ENCODE measurements at regions not wholly inside any gene's neighbourhood (a gene's known extent, or its start where the extent isn't known, plus 50 kb on each side); places are given as distances from the start of the nearest gene placed in this dataset.
A peak's percentile ranks its signal among the peaks of the same experiment; 100 is the strongest.
"Not testable (repeated sequence)": the region's sequence is repeated elsewhere in the genome, so short reads cannot be mapped to it uniquely, and the experiment has no call there.

DNA sequence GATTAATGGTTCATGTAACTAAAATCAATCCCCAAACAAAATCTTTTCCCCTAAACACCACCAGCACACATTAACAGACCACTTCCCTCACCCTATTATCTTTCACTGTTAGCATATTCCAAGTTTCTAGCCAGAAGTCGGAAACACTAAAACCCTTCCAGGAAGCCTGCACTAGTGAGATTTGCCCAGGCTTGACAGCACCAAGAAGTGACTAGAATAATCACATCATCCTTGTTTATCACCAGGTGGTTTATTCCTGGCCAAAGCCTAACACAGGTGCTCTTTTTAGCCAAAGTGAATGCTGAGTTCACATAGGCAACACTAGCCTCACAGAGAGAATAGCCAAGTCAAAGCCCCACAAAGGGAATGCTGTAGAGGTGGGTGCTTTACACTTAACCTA lies 221.2 kb upstream of the HNRNPA3 start:
- H3K9me3 ChIP-seq (ENCODE audit: control insufficient read depth, low read length, poor library complexity, severe bottlenecking) = no peaks in the 10 kb centered on the region
- ATAC-seq (no peak), DNase-seq (no peak)
- H3K4me3 Mint-ChIP-seq = no peak overlapping the region
- no peak overlapping the region for H3K27ac Mint-ChIP-seq
- no peaks in the 10 kb centered on the region for H3K4me1 Mint-ChIP-seq
- H3K27me3 Mint-ChIP-seq = peaks cover 35% of the 10 kb centered on the region
- no peaks in the 10 kb centered on the region for H3K36me3 Mint-ChIP-seq (ENCODE audit: low read depth)

DNA sequence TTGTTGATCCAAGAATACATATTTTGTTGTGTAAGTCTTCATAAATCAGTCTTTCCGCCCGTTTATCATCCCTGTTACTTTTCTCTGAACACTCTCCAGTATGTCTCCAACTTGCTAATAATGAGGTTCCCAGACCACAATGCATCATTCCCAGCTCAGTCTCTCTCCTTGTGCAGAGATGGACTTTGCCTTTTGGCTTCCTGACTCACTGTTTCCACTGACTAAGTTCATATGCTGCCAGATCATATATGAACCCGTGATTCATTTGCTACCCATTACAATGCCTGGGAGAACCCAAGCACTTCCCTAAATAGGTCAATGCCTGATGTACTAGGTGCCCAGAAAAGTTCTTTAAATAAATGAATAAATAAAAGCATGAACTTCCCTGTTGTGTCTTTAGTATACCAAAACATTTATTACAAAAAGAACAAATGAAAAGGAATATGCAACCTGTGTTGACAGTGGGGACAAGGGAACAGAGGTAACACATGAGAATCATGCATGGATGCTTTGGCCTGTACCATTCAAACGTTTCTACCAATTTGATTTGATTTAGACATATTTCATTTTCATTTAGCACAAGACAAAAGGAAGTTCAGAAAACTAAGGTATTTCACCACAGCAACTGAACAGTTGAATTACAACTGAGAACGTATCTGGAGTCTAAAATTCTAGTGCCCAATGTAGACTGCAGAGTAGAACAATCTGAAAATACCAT lies 215.4 kb upstream of the HNRNPA3 start:
- Mint-ChIP-seq H3K27me3 (peaks cover 10% of the 10 kb centered on the region), H3K4me1 (peaks cover 4% of the 10 kb centered on the region), H3K27ac (no peak overlapping the region), H3K36me3 (ENCODE audit: low read depth) (no peaks in the 10 kb centered on the region), H3K4me3 (no peak overlapping the region)
- no peaks in the 10 kb centered on the region for H3K9me3 ChIP-seq (ENCODE audit: control insufficient read depth, low read length, poor library complexity, severe bottlenecking)
- DNase-seq (no peak), ATAC-seq (no peak)

DNA sequence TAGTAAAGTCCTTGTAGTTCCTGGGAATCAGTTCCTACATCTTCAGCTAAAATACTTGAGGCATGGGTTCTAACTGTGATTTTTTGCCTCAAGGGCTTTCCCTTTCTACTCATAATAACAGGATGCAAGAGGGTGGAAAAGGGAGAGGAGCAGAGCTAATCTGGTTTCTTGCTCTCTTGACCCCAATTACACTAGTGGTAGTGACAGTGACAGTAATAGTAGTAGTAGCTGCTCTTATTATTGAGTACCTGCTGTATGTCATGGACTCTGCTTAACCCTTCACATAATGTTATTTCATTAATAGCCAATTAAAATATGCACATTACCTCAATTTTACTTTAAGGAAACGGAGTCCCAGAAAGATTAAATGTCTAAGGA lies 214.8 kb upstream of the HNRNPA3 start:
- Mint-ChIP-seq H3K27me3 (peaks cover 6% of the 10 kb centered on the region), H3K4me3 (no peak overlapping the region), H3K27ac (no peak overlapping the region), H3K4me1 (peaks cover 4% of the 10 kb centered on the region), H3K36me3 (ENCODE audit: low read depth) (no peaks in the 10 kb centered on the region)
- H3K9me3 ChIP-seq (ENCODE audit: control insufficient read depth, low read length, poor library complexity, severe bottlenecking) = no peaks in the 10 kb centered on the region
- no peak for DNase-seq
- ATAC-seq = no peak

DNA sequence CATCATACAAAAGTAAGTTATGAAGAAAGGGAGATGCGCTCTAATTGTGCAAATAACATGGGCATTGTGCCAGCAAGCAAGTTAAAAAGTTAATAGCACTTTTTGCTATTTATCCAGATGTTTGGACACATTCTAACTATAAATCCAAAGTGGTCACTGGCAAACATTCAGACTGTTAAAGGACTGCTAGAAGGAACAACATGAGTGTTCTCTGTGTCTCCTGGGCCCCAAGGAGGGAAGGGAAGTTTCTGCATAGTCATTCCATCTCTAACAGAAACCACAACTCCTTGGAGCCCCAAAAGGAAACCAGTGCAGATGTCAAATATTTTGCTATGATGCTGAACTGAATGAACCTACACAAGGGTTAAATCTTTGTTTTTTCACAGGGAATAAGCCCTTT lies 213.3 kb upstream of the HNRNPA3 start:
- H3K4me3 Mint-ChIP-seq = no peak overlapping the region
- H3K36me3 Mint-ChIP-seq (ENCODE audit: low read depth) = no peaks in the 10 kb centered on the region
- peaks cover 4% of the 10 kb centered on the region for H3K4me1 Mint-ChIP-seq
- ATAC-seq (no peak), DNase-seq (no peak)
- no peaks in the 10 kb centered on the region for H3K9me3 ChIP-seq (ENCODE audit: control insufficient read depth, low read length, poor library complexity, severe bottlenecking)
- H3K27me3 Mint-ChIP-seq = peaks cover 5% of the 10 kb centered on the region
- no peak overlapping the region for H3K27ac Mint-ChIP-seq

DNA sequence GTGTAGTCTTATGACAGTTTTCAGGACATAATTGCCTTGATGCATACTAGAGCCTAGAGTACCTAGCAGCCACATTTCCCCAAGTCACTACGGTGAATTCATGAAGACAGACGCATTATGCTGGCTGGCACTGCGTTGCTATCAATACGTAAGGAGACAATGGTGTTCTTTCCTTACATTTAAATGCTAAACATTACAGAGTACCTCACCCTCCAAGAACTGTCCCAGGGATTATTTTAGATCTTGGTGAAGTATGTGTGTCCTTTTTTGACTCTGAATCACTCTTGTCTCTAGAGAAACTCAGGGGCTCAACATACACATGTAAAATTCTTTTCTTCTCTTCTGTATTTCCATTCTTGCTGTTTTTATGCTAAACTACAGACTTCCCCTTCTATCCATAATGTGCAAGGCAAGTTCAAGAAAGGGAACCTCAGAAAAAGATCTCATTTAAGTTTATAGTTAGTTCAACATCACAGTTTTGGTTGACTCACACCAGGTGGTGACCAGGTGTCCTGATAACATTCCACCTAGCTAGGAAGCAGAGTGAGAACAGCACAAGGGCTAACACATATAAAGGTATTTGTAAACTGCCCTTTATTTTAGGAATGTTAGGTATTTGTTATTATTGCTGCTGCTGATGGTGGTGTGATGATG lies 212.4 kb upstream of the HNRNPA3 start:
- ATAC-seq (no peak), DNase-seq (no peak)
- Mint-ChIP-seq H3K4me3 (no peak overlapping the region), H3K27me3 (peaks cover 5% of the 10 kb centered on the region), H3K4me1 (peaks cover 4% of the 10 kb centered on the region), H3K27ac (no peak overlapping the region), H3K36me3 (ENCODE audit: low read depth) (no peaks in the 10 kb centered on the region)
- no peaks in the 10 kb centered on the region for H3K9me3 ChIP-seq (ENCODE audit: control insufficient read depth, low read length, poor library complexity, severe bottlenecking)

DNA sequence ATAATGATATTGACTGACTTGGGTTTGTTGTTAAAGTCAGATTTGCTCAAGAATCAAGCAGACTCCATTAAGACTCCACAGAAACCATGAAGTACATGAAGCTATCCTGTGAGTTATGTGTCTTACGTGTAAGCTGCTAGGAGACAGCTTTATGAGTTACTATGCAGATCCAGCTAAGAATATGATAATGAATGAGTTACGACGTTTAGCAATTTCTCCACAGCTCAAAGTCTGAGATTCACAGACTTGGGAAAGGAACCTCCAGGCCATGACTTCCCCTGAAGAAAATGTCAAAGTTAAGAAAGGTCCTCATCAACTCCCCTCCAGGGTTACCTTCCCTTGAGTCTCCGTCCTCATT lies 211.9 kb upstream of the HNRNPA3 start:
- Mint-ChIP-seq H3K27me3 (peaks cover 5% of the 10 kb centered on the region), H3K4me1 (peaks cover 4% of the 10 kb centered on the region), H3K4me3 (no peak overlapping the region), H3K36me3 (ENCODE audit: low read depth) (no peaks in the 10 kb centered on the region), H3K27ac (no peak overlapping the region)
- ATAC-seq (no peak), DNase-seq (no peak)
- no peaks in the 10 kb centered on the region for H3K9me3 ChIP-seq (ENCODE audit: control insufficient read depth, low read length, poor library complexity, severe bottlenecking)

DNA sequence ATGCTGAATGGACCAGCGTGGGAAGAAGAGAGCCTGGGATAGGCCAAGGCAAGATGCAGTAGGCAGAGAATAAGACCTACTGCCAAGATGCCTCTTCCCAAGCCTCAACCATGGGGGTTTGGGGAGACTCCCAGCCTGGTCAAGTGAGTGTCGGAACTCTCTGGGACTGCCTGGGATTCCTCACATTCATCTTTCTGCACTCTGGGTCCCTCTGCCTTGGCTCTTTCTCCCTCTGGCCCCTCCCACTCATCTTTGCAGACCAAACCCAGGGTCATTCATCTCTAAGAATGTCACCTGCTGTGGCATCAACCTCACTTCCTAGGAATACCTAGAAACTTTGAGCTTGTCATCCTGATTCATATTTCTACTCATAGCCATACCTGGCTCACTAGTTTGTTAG lies 211.3 kb upstream of the HNRNPA3 start:
- H3K9me3 ChIP-seq (ENCODE audit: control insufficient read depth, low read length, poor library complexity, severe bottlenecking) = no peaks in the 10 kb centered on the region
- ATAC-seq (no peak), DNase-seq (no peak)
- Mint-ChIP-seq H3K27ac (no peak overlapping the region), H3K4me1 (peaks cover 4% of the 10 kb centered on the region), H3K27me3 (peaks cover 5% of the 10 kb centered on the region), H3K36me3 (ENCODE audit: low read depth) (no peaks in the 10 kb centered on the region), H3K4me3 (no peak overlapping the region)

DNA sequence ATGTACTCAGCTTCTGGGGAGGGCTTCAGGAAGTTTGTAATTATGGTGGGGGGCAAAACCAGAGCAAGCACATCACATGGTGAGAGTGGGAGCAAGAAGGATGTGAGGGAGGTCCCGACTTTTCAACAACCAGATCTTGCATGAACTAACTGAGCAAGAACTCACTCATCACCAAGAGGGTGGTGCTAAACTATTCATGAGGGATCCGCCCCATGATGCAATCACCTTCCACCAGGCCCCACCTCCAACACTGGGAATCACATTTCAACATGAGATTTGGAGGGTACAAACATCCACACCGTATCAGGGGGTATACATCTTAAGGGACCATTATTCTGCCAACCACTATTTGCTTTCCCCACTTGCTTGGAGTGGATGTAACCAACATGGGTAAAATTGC lies 209.6 kb upstream of the HNRNPA3 start:
- no peaks in the 10 kb centered on the region for H3K4me1 Mint-ChIP-seq

DNA sequence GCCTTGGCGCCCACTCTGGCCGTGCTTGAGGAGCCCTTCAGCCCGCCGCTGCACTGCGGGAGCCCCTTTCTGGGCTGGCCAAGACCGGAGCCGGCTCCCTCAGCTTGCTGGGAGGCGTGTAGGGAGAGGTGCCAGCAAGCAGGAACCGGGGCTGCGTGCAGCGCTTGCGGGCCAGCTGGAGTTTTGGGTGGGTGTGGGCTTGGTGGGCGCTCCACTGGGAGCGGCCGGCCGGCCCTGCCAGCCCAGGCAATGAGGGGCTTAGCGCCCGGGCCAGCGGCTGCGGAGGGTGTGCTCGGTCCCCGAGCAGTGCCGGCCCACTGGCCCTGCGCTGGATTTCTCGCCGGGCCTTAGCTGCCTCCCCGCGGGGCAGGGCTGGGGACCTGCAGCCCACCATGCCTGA lies 204.9 kb upstream of the HNRNPA3 start:
- peaks cover 16% of the 10 kb centered on the region for H3K27me3 Mint-ChIP-seq
- not testable (repeated sequence) for ATAC-seq; H3K36me3 Mint-ChIP-seq (ENCODE audit: low read depth); H3K4me1 Mint-ChIP-seq; H3K9me3 ChIP-seq (ENCODE audit: control insufficient read depth, low read length, poor library complexity, severe bottlenecking); DNase-seq; H3K27ac Mint-ChIP-seq; H3K4me3 Mint-ChIP-seq

More for the DNA sequence above, 209.6 kb upstream of the HNRNPA3 start:
- H3K4me3 Mint-ChIP-seq = no peak overlapping the region
- H3K27me3 Mint-ChIP-seq = peaks cover 5% of the 10 kb centered on the region
- DNase-seq = no peak
- no peak overlapping the region for H3K27ac Mint-ChIP-seq
- no peaks in the 10 kb centered on the region for H3K9me3 ChIP-seq (ENCODE audit: control insufficient read depth, low read length, poor library complexity, severe bottlenecking)
- ATAC-seq = no peak
- no peaks in the 10 kb centered on the region for H3K36me3 Mint-ChIP-seq (ENCODE audit: low read depth)

DNA sequence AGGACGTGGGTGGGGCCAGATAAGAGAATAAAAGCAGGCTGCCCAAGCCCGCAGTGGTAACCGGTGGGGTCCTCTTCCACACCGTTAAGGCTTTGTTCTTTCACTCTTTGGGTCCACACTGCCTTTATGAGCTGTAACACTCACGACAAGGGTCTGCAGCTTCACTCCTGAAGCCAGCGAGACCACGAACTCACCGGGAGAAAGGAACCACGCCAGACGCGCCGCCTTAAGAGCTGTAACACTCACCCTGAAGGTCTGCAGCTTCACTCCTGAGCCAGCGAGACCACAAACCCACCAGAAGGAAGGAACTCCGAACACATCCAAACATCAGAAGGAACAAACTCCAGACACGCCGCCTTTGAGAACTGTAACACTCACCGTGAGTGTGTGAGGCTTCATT lies 203.9 kb upstream of the HNRNPA3 start:
- H3K36me3 Mint-ChIP-seq (ENCODE audit: low read depth); H3K27ac Mint-ChIP-seq; DNase-seq; H3K4me1 Mint-ChIP-seq; H3K9me3 ChIP-seq (ENCODE audit: control insufficient read depth, low read length, poor library complexity, severe bottlenecking); ATAC-seq: not testable (repeated sequence)
- Mint-ChIP-seq H3K27me3 (peaks cover 16% of the 10 kb centered on the region), H3K4me3 (peak overlapping the region; percentile 22)

DNA sequence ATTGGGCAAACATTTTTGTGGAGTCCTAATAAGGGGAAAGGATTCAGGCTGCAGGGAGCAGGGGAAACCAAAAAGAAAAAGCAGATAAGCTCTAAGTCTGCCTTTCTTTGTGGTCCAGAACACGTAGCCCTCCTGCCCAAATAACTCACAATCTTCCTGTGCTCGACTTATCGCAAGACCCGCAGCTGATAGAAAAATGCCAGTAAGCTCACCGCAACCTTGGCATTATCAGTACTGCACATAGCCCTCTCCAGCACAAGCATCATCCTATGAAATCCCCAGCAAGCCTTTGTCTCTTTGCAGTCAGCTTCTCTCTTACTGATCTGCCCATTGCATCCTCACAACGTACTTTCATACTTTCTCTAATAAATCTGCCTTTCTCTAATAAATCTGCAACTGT lies 202.4 kb upstream of the HNRNPA3 start:
- no peaks in the 10 kb centered on the region for H3K9me3 ChIP-seq (ENCODE audit: control insufficient read depth, low read length, poor library complexity, severe bottlenecking)
- DNase-seq (no peak), ATAC-seq (no peak)
- Mint-ChIP-seq H3K36me3 (ENCODE audit: low read depth) (no peaks in the 10 kb centered on the region), H3K4me1 (peaks cover 3% of the 10 kb centered on the region), H3K27ac (no peak overlapping the region), H3K27me3 (peaks cover 16% of the 10 kb centered on the region), H3K4me3 (no peak overlapping the region)

DNA sequence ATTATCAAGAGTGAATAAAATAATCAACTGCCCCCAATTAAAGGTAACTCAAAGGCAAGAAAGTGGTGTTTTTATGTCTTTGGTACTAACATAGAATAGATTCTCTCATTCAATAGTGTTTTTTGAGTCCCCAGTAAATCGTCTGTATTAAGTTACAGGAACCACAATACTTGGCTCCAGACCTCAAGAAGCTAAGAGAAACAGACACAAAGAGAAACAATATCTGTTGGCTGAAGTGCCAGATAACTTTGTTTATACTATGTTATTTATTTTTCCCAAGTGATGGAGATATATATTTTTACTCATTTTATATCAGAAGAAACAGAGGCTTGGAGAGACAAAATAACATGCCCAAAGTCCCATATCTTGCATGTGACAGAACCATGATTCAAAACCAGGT lies 201.7 kb upstream of the HNRNPA3 start:
- ATAC-seq (no peak), DNase-seq (no peak)
- H3K4me1 Mint-ChIP-seq = peaks cover 3% of the 10 kb centered on the region
- peaks cover 16% of the 10 kb centered on the region for H3K27me3 Mint-ChIP-seq
- no peak overlapping the region for H3K4me3 Mint-ChIP-seq
- H3K27ac Mint-ChIP-seq = no peak overlapping the region
- H3K9me3 ChIP-seq (ENCODE audit: control insufficient read depth, low read length, poor library complexity, severe bottlenecking) = no peaks in the 10 kb centered on the region
- no peaks in the 10 kb centered on the region for H3K36me3 Mint-ChIP-seq (ENCODE audit: low read depth)

DNA sequence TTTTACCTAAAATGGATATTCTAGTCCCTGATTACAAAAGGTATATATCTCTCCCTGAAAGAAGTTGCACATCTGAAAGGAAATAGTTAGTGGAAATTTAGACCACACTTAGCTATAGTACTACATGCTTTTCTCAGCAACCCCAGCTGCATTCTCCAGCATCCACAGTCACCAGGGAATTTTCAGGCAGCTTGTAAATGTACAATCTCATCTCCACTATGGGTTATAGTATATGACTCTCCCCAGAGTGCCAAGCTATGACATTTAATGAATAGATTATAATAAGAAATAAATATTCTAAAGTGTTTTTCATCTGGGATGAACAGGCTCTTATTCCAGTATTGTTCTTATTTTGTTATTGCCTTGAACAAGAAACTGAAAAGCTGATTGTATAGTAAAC lies 197.6 kb upstream of the HNRNPA3 start:
- Mint-ChIP-seq H3K36me3 (ENCODE audit: low read depth) (no peaks in the 10 kb centered on the region), H3K27ac (no peak overlapping the region), H3K4me3 (no peak overlapping the region), H3K27me3 (peaks cover 18% of the 10 kb centered on the region), H3K4me1 (no peaks in the 10 kb centered on the region)
- no peak for ATAC-seq
- H3K9me3 ChIP-seq (ENCODE audit: control insufficient read depth, low read length, poor library complexity, severe bottlenecking) = no peaks in the 10 kb centered on the region
- no peak for DNase-seq

DNA sequence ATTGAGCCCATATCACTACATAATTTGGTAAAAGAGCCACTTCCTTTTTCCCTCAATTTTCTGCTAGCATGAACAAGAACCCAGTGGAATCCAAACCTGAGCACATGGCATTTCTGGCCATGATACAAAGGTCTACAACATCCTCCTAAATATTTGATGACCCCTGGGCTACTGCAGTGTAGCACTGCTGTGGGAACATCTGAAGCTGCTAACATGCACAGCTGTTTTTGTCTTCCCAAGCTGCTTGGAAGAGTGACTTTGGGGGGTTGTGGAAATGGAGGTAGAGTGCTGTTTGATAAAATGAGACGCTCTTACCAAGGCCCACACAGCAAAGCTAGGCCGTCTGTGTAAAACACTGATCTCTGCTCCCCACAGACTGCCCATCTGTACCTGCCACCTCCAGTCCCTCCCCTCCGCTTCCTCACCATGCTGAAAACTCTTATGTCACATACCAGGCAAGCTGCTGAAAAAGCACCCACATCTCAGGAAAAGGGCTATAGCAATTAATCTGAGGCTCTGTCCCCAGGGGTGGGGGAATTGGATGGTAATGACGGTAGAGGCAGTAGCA lies 197.2 kb upstream of the HNRNPA3 start:
- Mint-ChIP-seq H3K4me3 (no peak overlapping the region), H3K27ac (no peak overlapping the region), H3K36me3 (ENCODE audit: low read depth) (no peaks in the 10 kb centered on the region), H3K4me1 (no peaks in the 10 kb centered on the region), H3K27me3 (peaks cover 18% of the 10 kb centered on the region)
- DNase-seq = no peak
- H3K9me3 ChIP-seq (ENCODE audit: control insufficient read depth, low read length, poor library complexity, severe bottlenecking) = no peaks in the 10 kb centered on the region
- no peak for ATAC-seq
